HEK293 (cell line): ENCODE measurements at regions not wholly inside any gene's neighbourhood (a gene's known extent, or its start where the extent isn't known, plus 50 kb on each side); places are given as distances from the start of the nearest gene placed in this dataset.

Source experiments
- CTCF ChIA-PET: fragments of 350-600 bp; formaldehyde crosslinking; extraction: SDS; loops from one replicate; lab custom pipeline; 2021; ENCODE audit warnings: antibody characterized with exemption; lab: Yijun Ruan, JAX
- POLR2A ChIA-PET: fragments of 300-600 bp; formaldehyde crosslinking; extraction: SDS; loops from one replicate; lab custom pipeline; 2020; ENCODE audit warnings: antibody characterized with exemption, inconsistent platforms; lab: Yijun Ruan, JAX
- H3K27ac ChIP-seq: fragments of 200-500 bp; sonication (Bioruptor generic); 2 replicates; pipeline ENCODE4 v1.5.1; 2014; ENCODE audit warnings: low read depth, low read length, control low read depth, inconsistent platforms; ENCODE audit errors: extremely low read depth
- H3K36me3 ChIP-seq, 2 experiments: fragments of 200-500 bp in 1 of 2; sonication (Bioruptor generic) in 1 of 2; 1 replicate in 1 of 2; 2 replicates in 1 of 2; pipeline ENCODE4 v1.5.1; 2014 to 2017; ENCODE audit warnings: inconsistent platforms in 2 of 2, low read length in 2 of 2; ENCODE audit not compliant: control insufficient read depth in 2 of 2, insufficient read depth in 1 of 2
- H3K4me1 ChIP-seq: fragments of 200-500 bp; sonication (Bioruptor generic); 2 replicates; pipeline ENCODE4 v1.5.1; 2014; ENCODE audit warnings: mild to moderate bottlenecking, low read length, inconsistent platforms; ENCODE audit not compliant: control insufficient read depth, insufficient read depth
- H3K4me3 ChIP-seq: 2 replicates; pipeline ENCODE4 v1.5.1; 2011; ENCODE audit warnings: low read depth, mild to moderate bottlenecking, control low read depth, low read length, moderate library complexity
- H3K9me3 ChIP-seq: fragments of 200-500 bp; sonication (Bioruptor generic); 2 replicates; pipeline ENCODE4 v1.5.1; 2014; ENCODE audit warnings: low read depth, low read length, inconsistent platforms; ENCODE audit not compliant: control insufficient read depth, insufficient read depth
- ATF2 ChIP-seq: fragments of 450-650 bp; formaldehyde crosslinking; IDR thresholded peaks from 2 replicates; pipeline ENCODE4 v1.5.1; 2016; ENCODE audit warnings: missing biosample characterization, missing genetic modification characterization, low read depth
- CTCF ChIP-seq: fragments of 450-650 bp; formaldehyde crosslinking; IDR thresholded peaks from 2 replicates; pipeline ENCODE4 v1.5.1; 2016; ENCODE audit warnings: missing biosample characterization, missing genetic modification characterization
- MZF1 ChIP-seq: fragments of 450-650 bp; formaldehyde crosslinking; IDR thresholded peaks from 2 replicates; pipeline ENCODE4 v1.5.1; 2017; ENCODE audit warnings: missing biosample characterization, missing genetic modification characterization, borderline replicate concordance
- OSR2 ChIP-seq: fragments of 450-650 bp; formaldehyde crosslinking; IDR thresholded peaks from 2 replicates; pipeline ENCODE4 v1.5.1; 2016; ENCODE audit warnings: missing biosample characterization, missing genetic modification characterization
- PRDM2 ChIP-seq: fragments of 450-650 bp; formaldehyde crosslinking; IDR thresholded peaks from 2 replicates; pipeline ENCODE4 v1.5.1; 2016; ENCODE audit warnings: missing biosample characterization, missing genetic modification characterization, borderline replicate concordance
- REST ChIP-seq: fragments of 450-650 bp; formaldehyde crosslinking; IDR thresholded peaks from 2 replicates; pipeline ENCODE4 v1.5.1; 2016; ENCODE audit warnings: missing biosample characterization, missing genetic modification characterization
- YY2 ChIP-seq: fragments of 450-650 bp; formaldehyde crosslinking; IDR thresholded peaks from 2 replicates; pipeline ENCODE4 v1.5.1; 2016; ENCODE audit warnings: missing biosample characterization, missing genetic modification characterization
- ZBTB7A ChIP-seq: fragments of 450-650 bp; formaldehyde crosslinking; IDR thresholded peaks from 2 replicates; pipeline ENCODE4 v1.5.1; 2016; ENCODE audit warnings: low read depth, missing biosample characterization, missing genetic modification characterization
- ZEB2 ChIP-seq: fragments of 450-650 bp; formaldehyde crosslinking; IDR thresholded peaks from 2 replicates; pipeline ENCODE4 v1.5.1; 2016; ENCODE audit warnings: missing biosample characterization, missing genetic modification characterization
- ZFP69B ChIP-seq: fragments of 450-650 bp; formaldehyde crosslinking; IDR thresholded peaks from 2 replicates; pipeline ENCODE4 v1.5.1; 2016; ENCODE audit warnings: missing biosample characterization, missing genetic modification characterization
- ZNF121 ChIP-seq: fragments of 450-650 bp; formaldehyde crosslinking; IDR thresholded peaks from 2 replicates; pipeline ENCODE4 v1.5.1; 2016; ENCODE audit warnings: missing biosample characterization, missing genetic modification characterization
- ZNF2 ChIP-seq: fragments of 450-650 bp; formaldehyde crosslinking; IDR thresholded peaks from 2 replicates; pipeline ENCODE4 v1.5.1; 2016; ENCODE audit warnings: missing biosample characterization, missing genetic modification characterization
- ZNF37A ChIP-seq: fragments of 450-650 bp; IDR thresholded peaks from 2 replicates; pipeline ENCODE4 v1.5.1; 2018; ENCODE audit warnings: missing biosample characterization, missing genetic modification characterization
- ZNF433 ChIP-seq: fragments of 450-650 bp; formaldehyde crosslinking; IDR thresholded peaks from 2 replicates; pipeline ENCODE4 v1.5.1; 2016; ENCODE audit warnings: missing biosample characterization, missing genetic modification characterization, low read depth
- ZNF473 ChIP-seq: fragments of 450-650 bp; formaldehyde crosslinking; IDR thresholded peaks from 2 replicates; pipeline ENCODE4 v1.5.1; 2017; ENCODE audit warnings: missing biosample characterization, missing genetic modification characterization
- ZNF561 ChIP-seq: fragments of 450-650 bp; IDR thresholded peaks from 2 replicates; pipeline ENCODE4 v1.5.1; 2018; ENCODE audit warnings: missing biosample characterization, missing genetic modification characterization, borderline replicate concordance
- ZNF580 ChIP-seq: fragments of 450-650 bp; formaldehyde crosslinking; IDR thresholded peaks from 2 replicates; pipeline ENCODE4 v1.5.1; 2016; ENCODE audit warnings: missing biosample characterization, missing genetic modification characterization
- ZNF837 ChIP-seq: fragments of 450-650 bp; formaldehyde crosslinking; IDR thresholded peaks from 2 replicates; pipeline ENCODE4 v1.5.1; 2016; ENCODE audit warnings: missing biosample characterization, missing genetic modification characterization

GRCh38 chr3:96491023-96491422 lies 323.4 kb upstream of the EPHA6 start:
- ChIA-PET POLR2A (no interaction called here), CTCF (no interaction called here)
- H3K4me1 ChIP-seq = no peaks in the 10 kb centered on the region
- H3K27ac ChIP-seq = no peak overlapping the region
- no peak for TF ChIP-seq ZNF837
- no peak for TF ChIP-seq ATF2 (tag by site-specific recombination)
- no peak for TF ChIP-seq ZNF473 (tag by site-specific recombination)
- TF ChIP-seq ZNF37A (tag by site-specific recombination) = no peak
- TF ChIP-seq ZNF121 (tag by site-specific recombination) = no peak
- no peak for TF ChIP-seq ZFP69B
- TF ChIP-seq YY2 (tag by site-specific recombination) = no peak
- no peak for TF ChIP-seq ZNF2 (tag by site-specific recombination)
- TF ChIP-seq CTCF = no peak
- TF ChIP-seq OSR2 (tag by site-specific recombination) = no peak
- no peak for TF ChIP-seq MZF1 (tag by site-specific recombination)
- no peak for TF ChIP-seq ZBTB7A (tag by site-specific recombination)
- no peak for TF ChIP-seq ZNF433
- TF ChIP-seq PRDM2 (tag by site-specific recombination) = no peak
- TF ChIP-seq ZNF580 (tag by site-specific recombination) = no peak
- TF ChIP-seq ZNF561 (tag by site-specific recombination) = no peak
- no peak for TF ChIP-seq REST (tag by site-specific recombination)
- TF ChIP-seq ZEB2 = no peak
- no peak overlapping the region for H3K4me3 ChIP-seq
- no peaks in the 10 kb centered on the region for H3K9me3 ChIP-seq
- no peaks in the 10 kb centered on the region for H3K36me3 ChIP-seq
